Gastrocnemius medialis (tissue), 4 donors: ENCODE measurements at regions not wholly inside any gene's neighbourhood (a gene's known extent, or its start where the extent isn't known, plus 50 kb on each side); places are given as distances from the start of the nearest gene placed in this dataset.

Source experiments
- CTCF ChIP-seq, 5 experiments: fragments of 450-650 bp in 3 of 5; fragments of 200-600 bp in 2 of 5; sonication (generic) in 2 of 5; IDR thresholded peaks in 4 of 5; conservative IDR thresholded peaks in 1 of 5; 1 replicate in 4 of 5; 2 replicates in 1 of 5; pipeline ENCODE4 v1.5.1; 2016 to 2019; ENCODE audit warnings: antibody characterized with exemption in 5 of 5, mild to moderate bottlenecking in 3 of 5, moderate library complexity in 3 of 5
- POLR2A ChIP-seq, 2 donors: fragments of 450-650 bp; IDR thresholded peaks; one replicate each; pipeline ENCODE4 v1.6.1; 2017; ENCODE audit warnings: antibody characterized with exemption in 2 of 2, mild to moderate bottlenecking in 2 of 2, moderate library complexity in 2 of 2

GRCh38 chr4:79512363-79512762 is 104.3 kb upstream of the GK2 start:
- no peak for TF ChIP-seq POLR2A (IDR thresholded peaks at IDR 0.05)
- no peak for TF ChIP-seq CTCF (IDR thresholded peaks at IDR 0.05 in 4 of 5, conservative IDR thresholded peaks at IDR 0.05 in 1 of 5)
